CD4-positive, alpha-beta T cell (primary cell): ENCODE measurements at regions not wholly inside any gene's neighbourhood (a gene's known extent, or its start where the extent isn't known, plus 50 kb on each side); places are given as distances from the start of the nearest gene placed in this dataset.

Experiments used
- ATAC-seq: fragments of 200-7000 bp; cut with Tn5 transposase; one replicate; pipeline ENCODE4 v1.10.0; 2022; ENCODE audit warnings: mild to moderate bottlenecking; ENCODE audit not compliant: poor library complexity
- CTCF ChIA-PET: fragments of 350-600 bp; sonication (Branson Sonifier 250); formaldehyde crosslinking; loops from one replicate; lab custom pipeline; 2021; ENCODE audit warnings: antibody characterized with exemption, inconsistent platforms; lab: Charles Lee
- POLR2A ChIA-PET: fragments of 350-600 bp; sonication (Branson Sonifier 250); formaldehyde crosslinking; loops from one replicate; lab custom pipeline; 2021; ENCODE audit warnings: antibody characterized with exemption, inconsistent platforms; lab: Charles Lee
- DNase-seq, 14 experiments: peaks; one replicate each; pipeline ENCODE4 v3.0.0-alpha.2; 2013 to 2020; ENCODE audit warnings: mixed read lengths in 2 of 14
- H3K27ac ChIP-seq, 2 donors: one replicate each; pipeline versions ENCODE4 v1.5.1 to v1.7.0; 2013; ENCODE audit warnings: low read length in 2 of 2, low read depth in 1 of 2, mild to moderate bottlenecking in 1 of 2
- H3K27me3 ChIP-seq, 2 experiments: 1 replicate in 1 of 2; 2 replicates in 1 of 2; pipeline versions ENCODE4 v1.6.1 to v1.7.0; 2013; ENCODE audit warnings: low read length in 2 of 2, control low read depth in 1 of 2, mild to moderate bottlenecking in 1 of 2, moderate library complexity in 1 of 2; ENCODE audit not compliant: insufficient read depth in 2 of 2, control insufficient read depth in 1 of 2
- H3K36me3 ChIP-seq: one replicate; pipeline ENCODE4 v1.6.1; 2013; ENCODE audit warnings: low read length, control low read depth; ENCODE audit not compliant: insufficient read depth
- H3K4me1 ChIP-seq: one replicate; pipeline ENCODE4 v1.6.1; 2013; ENCODE audit warnings: low read length, control low read depth; ENCODE audit not compliant: insufficient read depth
- H3K4me3 ChIP-seq: one replicate; pipeline ENCODE4 v1.5.1; 2013; ENCODE audit warnings: mild to moderate bottlenecking, low read length, moderate library complexity
- H3K9me3 ChIP-seq, 2 experiments: 1 replicate in 1 of 2; 2 replicates in 1 of 2; pipeline versions ENCODE4 v1.6.1 to v1.7.0; 2013; ENCODE audit warnings: low read length in 2 of 2, mild to moderate bottlenecking in 2 of 2, control low read depth in 1 of 2, moderate library complexity in 1 of 2; ENCODE audit not compliant: control insufficient read depth in 1 of 2, insufficient read depth in 1 of 2
- H3K27ac Mint-ChIP-seq: one replicate; pipeline ENCODE4 v1.8.0; 2020; ENCODE audit warnings: mixed read lengths
- H3K27me3 Mint-ChIP-seq: one replicate; pipeline ENCODE4 v1.8.0; 2021; ENCODE audit warnings: mixed read lengths
- H3K36me3 Mint-ChIP-seq: one replicate; pipeline ENCODE4 v1.8.0; 2021; ENCODE audit warnings: low read depth, mixed read lengths
- H3K4me1 Mint-ChIP-seq: one replicate; pipeline ENCODE4 v1.8.0; 2021; ENCODE audit warnings: low read depth, mixed read lengths
- H3K4me3 Mint-ChIP-seq: one replicate; pipeline ENCODE4 v1.8.0; 2020; ENCODE audit warnings: mild to moderate bottlenecking, mixed read lengths
- H3K9me3 Mint-ChIP-seq: one replicate; pipeline ENCODE4 v1.8.0; 2020; ENCODE audit warnings: mixed read lengths
- intact Hi-C, 2 experiments: fragments of 100-400 bp; cut with DNase I in 1 of 2; cut with micrococcal nuclease in 1 of 2; formaldehyde crosslinking; loops; one replicate each; pipeline versions ENCODE4 v1.15.1 to v1.9.0; 2023 to 2025; cut with DNase I, micrococcal nuclease
- TF ChIP-seq, protein P1 (sequence below): fragments of 200-600 bp; IDR thresholded peaks from one replicate; pipeline ENCODE4 v1.8.0; 2022; ENCODE audit warnings: antibody characterized with exemption, mild to moderate bottlenecking

- POLR2A ChIA-PET: no interaction called here
- CTCF ChIA-PET: no interaction called here
- no peaks in the 10 kb centered on the region for H3K4me1 Mint-ChIP-seq
These were observed 719.4 kb downstream of the SOCS6 start for GRCh38 chr18:71008257-71008656.

DNA sequence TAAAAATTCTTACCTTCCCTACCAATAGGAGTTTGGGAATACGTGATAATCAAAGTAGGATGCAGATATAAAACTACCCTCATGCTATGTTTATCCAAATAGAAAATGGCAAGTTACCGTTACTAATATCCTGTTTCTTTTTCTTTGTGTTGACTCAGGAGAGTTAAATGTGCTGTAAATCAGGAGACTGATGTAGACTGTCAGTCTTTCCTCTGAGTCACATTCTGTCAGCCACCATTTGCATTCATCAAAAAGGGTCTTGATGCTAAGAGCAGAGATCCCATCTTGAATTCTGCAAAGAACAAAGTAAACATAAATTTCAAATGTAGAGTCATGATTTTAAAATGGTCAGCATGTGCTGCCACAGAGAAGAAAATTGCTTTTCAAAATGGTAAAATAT lies 712.8 kb downstream of the SOCS6 start:
- POLR2A ChIA-PET: interaction anchor here (0.8 kb wide), 1 partner anchor 8 kb away, joined by 3 read pairs; no protein-coding TSS in a partner anchor
- CTCF ChIA-PET: no interaction called here

More at GRCh38 chr18:71008257-71008656, 719.4 kb downstream of the SOCS6 start:
- Mint-ChIP-seq H3K4me3 (no peak overlapping the region), H3K9me3 (no peaks in the 10 kb centered on the region), H3K27ac (no peak overlapping the region), H3K27me3 (no peaks in the 10 kb centered on the region), H3K36me3 (no peaks in the 10 kb centered on the region)
- H3K27ac ChIP-seq: no peak overlapping the region
- intact Hi-C loops: no loop called here
- TF ChIP-seq, protein P1, sequence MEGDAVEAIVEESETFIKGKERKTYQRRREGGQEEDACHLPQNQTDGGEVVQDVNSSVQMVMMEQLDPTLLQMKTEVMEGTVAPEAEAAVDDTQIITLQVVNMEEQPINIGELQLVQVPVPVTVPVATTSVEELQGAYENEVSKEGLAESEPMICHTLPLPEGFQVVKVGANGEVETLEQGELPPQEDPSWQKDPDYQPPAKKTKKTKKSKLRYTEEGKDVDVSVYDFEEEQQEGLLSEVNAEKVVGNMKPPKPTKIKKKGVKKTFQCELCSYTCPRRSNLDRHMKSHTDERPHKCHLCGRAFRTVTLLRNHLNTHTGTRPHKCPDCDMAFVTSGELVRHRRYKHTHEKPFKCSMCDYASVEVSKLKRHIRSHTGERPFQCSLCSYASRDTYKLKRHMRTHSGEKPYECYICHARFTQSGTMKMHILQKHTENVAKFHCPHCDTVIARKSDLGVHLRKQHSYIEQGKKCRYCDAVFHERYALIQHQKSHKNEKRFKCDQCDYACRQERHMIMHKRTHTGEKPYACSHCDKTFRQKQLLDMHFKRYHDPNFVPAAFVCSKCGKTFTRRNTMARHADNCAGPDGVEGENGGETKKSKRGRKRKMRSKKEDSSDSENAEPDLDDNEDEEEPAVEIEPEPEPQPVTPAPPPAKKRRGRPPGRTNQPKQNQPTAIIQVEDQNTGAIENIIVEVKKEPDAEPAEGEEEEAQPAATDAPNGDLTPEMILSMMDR: no peak
- no peaks in the 10 kb centered on the region for H3K9me3 ChIP-seq
- H3K4me3 ChIP-seq: no peak overlapping the region
- H3K36me3 ChIP-seq: no peaks in the 10 kb centered on the region
- ATAC-seq: no peak
- H3K4me1 ChIP-seq: no peaks in the 10 kb centered on the region
- no peak for DNase-seq
- H3K27me3 ChIP-seq: no peaks in the 10 kb centered on the region

GRCh38 chr18:70998490-70998889 lies 709.6 kb downstream of the SOCS6 start:
- Mint-ChIP-seq H3K36me3 (no peaks in the 10 kb centered on the region), H3K4me3 (no peak overlapping the region), H3K27ac (no peak overlapping the region), H3K4me1 (no peaks in the 10 kb centered on the region), H3K27me3 (no peaks in the 10 kb centered on the region), H3K9me3 (peaks cover 4% of the 10 kb centered on the region)
- TF ChIP-seq, protein P1: no peak
- no peak for ATAC-seq
- CTCF ChIA-PET: no interaction called here
- Histone ChIP-seq H3K27ac (no peak overlapping the region), H3K4me1 (no peaks in the 10 kb centered on the region), H3K27me3 (no peaks in the 10 kb centered on the region), H3K9me3 (no peaks in the 10 kb centered on the region), H3K4me3 (no peak overlapping the region), H3K36me3 (no peaks in the 10 kb centered on the region)
- POLR2A ChIA-PET: no interaction called here
- no peak for DNase-seq
- intact Hi-C loops: no loop called here

More for the DNA sequence above, 712.8 kb downstream of the SOCS6 start:
- no peak overlapping the region for H3K27ac ChIP-seq
- no peaks in the 10 kb centered on the region for H3K36me3 Mint-ChIP-seq
- no peak for ATAC-seq
- intact Hi-C loops: no loop called here
- H3K4me1 Mint-ChIP-seq: no peaks in the 10 kb centered on the region
- no peaks in the 10 kb centered on the region for H3K9me3 ChIP-seq
- no peak overlapping the region for H3K4me3 ChIP-seq
- no peak overlapping the region for H3K4me3 Mint-ChIP-seq
- no peak for DNase-seq
- peaks cover 2% of the 10 kb centered on the region for H3K9me3 Mint-ChIP-seq
- no peaks in the 10 kb centered on the region for H3K27me3 Mint-ChIP-seq
- H3K4me1 ChIP-seq: no peaks in the 10 kb centered on the region
- TF ChIP-seq, protein P1: no peak
- H3K27ac Mint-ChIP-seq: no peak overlapping the region
- H3K27me3 ChIP-seq: no peaks in the 10 kb centered on the region
- no peaks in the 10 kb centered on the region for H3K36me3 ChIP-seq
